ENCODE measurements at regions not wholly inside any gene's neighbourhood (a gene's known extent, or its start where the extent isn't known, plus 50 kb on each side); places are given as distances from the start of the nearest gene placed in this dataset.

- H3K4me1 ChIP-seq = no peaks in the 10 kb centered on the region
- no peaks in the 10 kb centered on the region for H3K9me3 ChIP-seq
- H3K4me3 ChIP-seq = no peak overlapping the region
- TF ChIP-seq, protein P1, sequence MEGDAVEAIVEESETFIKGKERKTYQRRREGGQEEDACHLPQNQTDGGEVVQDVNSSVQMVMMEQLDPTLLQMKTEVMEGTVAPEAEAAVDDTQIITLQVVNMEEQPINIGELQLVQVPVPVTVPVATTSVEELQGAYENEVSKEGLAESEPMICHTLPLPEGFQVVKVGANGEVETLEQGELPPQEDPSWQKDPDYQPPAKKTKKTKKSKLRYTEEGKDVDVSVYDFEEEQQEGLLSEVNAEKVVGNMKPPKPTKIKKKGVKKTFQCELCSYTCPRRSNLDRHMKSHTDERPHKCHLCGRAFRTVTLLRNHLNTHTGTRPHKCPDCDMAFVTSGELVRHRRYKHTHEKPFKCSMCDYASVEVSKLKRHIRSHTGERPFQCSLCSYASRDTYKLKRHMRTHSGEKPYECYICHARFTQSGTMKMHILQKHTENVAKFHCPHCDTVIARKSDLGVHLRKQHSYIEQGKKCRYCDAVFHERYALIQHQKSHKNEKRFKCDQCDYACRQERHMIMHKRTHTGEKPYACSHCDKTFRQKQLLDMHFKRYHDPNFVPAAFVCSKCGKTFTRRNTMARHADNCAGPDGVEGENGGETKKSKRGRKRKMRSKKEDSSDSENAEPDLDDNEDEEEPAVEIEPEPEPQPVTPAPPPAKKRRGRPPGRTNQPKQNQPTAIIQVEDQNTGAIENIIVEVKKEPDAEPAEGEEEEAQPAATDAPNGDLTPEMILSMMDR (IDR thresholded peaks at IDR 0.05) = no peak
- TF ChIP-seq POLR2A (IDR thresholded peaks at IDR 0.05) = no peak
- intact Hi-C loops (cut with DNase I) = no loop called here
- no peaks in the 10 kb centered on the region for H3K36me3 ChIP-seq
- no peaks in the 10 kb centered on the region for H3K27me3 ChIP-seq
- WGBS, 2 donors = 87 to 88% methylated on average over 15 to 16 of the region's 16 CpGs
- no peak overlapping the region for H3K27ac ChIP-seq
- DNase-seq = no peak
Measured at GRCh38 chr9:16052757-16053530, 500.1 kb downstream of the CCDC171 start.

- H3K27ac ChIP-seq = no peak overlapping the region
- TF ChIP-seq POLR2A (IDR thresholded peaks at IDR 0.05) = no peak
- TF ChIP-seq, protein P1 (IDR thresholded peaks at IDR 0.05) = no peak
Measured at GRCh38 chr9:16057541-16057940, 504.7 kb downstream of the CCDC171 start.

DNA sequence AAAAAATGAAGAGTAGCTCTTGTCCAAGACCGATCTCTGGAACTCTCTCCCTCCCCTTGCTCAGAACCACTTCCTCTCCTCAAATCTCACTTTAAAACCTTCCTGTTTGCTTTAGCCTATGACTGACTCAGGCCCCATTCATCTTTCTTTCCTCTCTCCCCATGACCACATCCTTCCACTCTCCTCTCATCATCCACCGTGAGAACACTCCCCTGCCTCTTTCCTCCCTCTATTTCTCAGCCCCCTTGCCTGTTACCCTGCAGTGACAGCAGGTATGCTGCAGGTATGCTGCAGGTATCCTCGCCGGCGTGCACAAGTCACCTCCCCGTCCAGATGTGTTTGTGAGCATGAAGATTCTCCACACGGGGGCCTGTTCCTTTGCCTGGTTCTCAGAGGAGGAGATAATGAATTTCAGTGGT, 505.3 kb downstream of the CCDC171 start:
- Histone ChIP-seq H3K36me3 (no peaks in the 10 kb centered on the region), H3K27me3 (no peaks in the 10 kb centered on the region), H3K9me3 (no peaks in the 10 kb centered on the region), H3K4me1 (no peaks in the 10 kb centered on the region), H3K27ac (no peak overlapping the region), H3K4me3 (no peak overlapping the region)
- intact Hi-C loops (cut with DNase I) = no loop called here
- WGBS, 2 donors = 47 to 60% methylated on average over 7 of the region's 7 CpGs
- no peak for TF ChIP-seq POLR2A (IDR thresholded peaks at IDR 0.05)
- TF ChIP-seq, protein P1 (IDR thresholded peaks at IDR 0.05) = no peak
- DNase-seq = no peak

More at GRCh38 chr9:16057541-16057940, 504.7 kb downstream of the CCDC171 start:
- no peaks in the 10 kb centered on the region for H3K36me3 ChIP-seq
- no peak for DNase-seq
- no peaks in the 10 kb centered on the region for H3K9me3 ChIP-seq
- no peaks in the 10 kb centered on the region for H3K27me3 ChIP-seq
- 83 to 100% methylated on average over 1 to 2 of the region's 4 CpGs for WGBS, 2 donors
- intact Hi-C loops (cut with DNase I) = no loop called here
- no peak overlapping the region for H3K4me3 ChIP-seq
- H3K4me1 ChIP-seq = no peaks in the 10 kb centered on the region

GRCh38 chr9:16060436-16061129, 507.7 kb downstream of the CCDC171 start:
- Histone ChIP-seq H3K9me3 (no peaks in the 10 kb centered on the region), H3K4me1 (no peaks in the 10 kb centered on the region), H3K27me3 (no peaks in the 10 kb centered on the region), H3K4me3 (no peak overlapping the region), H3K27ac (no peak overlapping the region), H3K36me3 (no peaks in the 10 kb centered on the region)
- TF ChIP-seq, protein P1 (IDR thresholded peaks at IDR 0.05) = no peak
- TF ChIP-seq POLR2A (IDR thresholded peaks at IDR 0.05) = no peak
- no peak for DNase-seq
- intact Hi-C loops (cut with DNase I) = no loop called here
- WGBS, 2 donors = 38 to 47% methylated on average over 3 of the region's 3 CpGs

- TF ChIP-seq, protein P1 (IDR thresholded peaks at IDR 0.05) = no peak
- no peak for TF ChIP-seq POLR2A (IDR thresholded peaks at IDR 0.05)
- intact Hi-C loops (cut with DNase I) = no loop called here
- H3K4me3 ChIP-seq = no peak overlapping the region
- H3K27me3 ChIP-seq = no peaks in the 10 kb centered on the region
- H3K36me3 ChIP-seq = no peaks in the 10 kb centered on the region
- H3K27ac ChIP-seq = no peak overlapping the region
- DNase-seq = no peak
- no peaks in the 10 kb centered on the region for H3K4me1 ChIP-seq
- no peaks in the 10 kb centered on the region for H3K9me3 ChIP-seq
- 45 to 61% methylated on average over 9 of the region's 9 CpGs for WGBS, 2 donors
Measured at GRCh38 chr9:16062542-16063240, 509.8 kb downstream of the CCDC171 start.

All from esophagus squamous epithelium (tissue), 5 donors.